HepG2 (cell line): ENCODE measurements at regions not wholly inside any gene's neighbourhood (a gene's known extent, or its start where the extent isn't known, plus 50 kb on each side); places are given as distances from the start of the nearest gene placed in this dataset.

ENCODE experiments used
- ATAC-seq: fragments of 200-7000 bp; cut with Tn5 transposase; 3 replicates; pipeline ENCODE4 v1.9.1; 2020; ENCODE audit warnings: mild to moderate bottlenecking, moderate library complexity
- BruUV-seq: library from RNA; stranded (reverse); fragments of 400-500 nt; replicated peaks from 2 replicates; lab custom pipeline; 2021; lab: Mats Ljungman, UMichigan
- CTCF ChIA-PET: fragments of 300-600 bp; formaldehyde crosslinking; extraction: SDS; loops from one replicate; lab custom pipeline; 2021; ENCODE audit warnings: low total read pairs, inconsistent platforms, low intra/inter-chr PET ratio; lab: Yijun Ruan, JAX
- POLR2A ChIA-PET: fragments of 350-600 bp; sonication (Branson Sonifier 250); formaldehyde crosslinking; loops from one replicate; lab custom pipeline; 2020; ENCODE audit warnings: antibody characterized with exemption, inconsistent platforms; lab: Yijun Ruan, JAX
- DNase-seq: peaks from one replicate; pipeline ENCODE4 v3.0.0-alpha.2; 2015; ENCODE audit warnings: low spot score
- FAIRE-seq: peaks from 3 replicates; lab custom pipeline; 2011; peaks lifted over from hg19 to GRCh38; lab: Jason Lieb, UNC
- H2AFZ ChIP-seq: one replicate; pipeline ENCODE4 v1.6.1; 2011; ENCODE audit warnings: low read length, inconsistent platforms
- H3K27ac ChIP-seq: fragments of 300-600 bp; 3 replicates; pipeline ENCODE4 v1.8.0; 2011; ENCODE audit warnings: mixed run types, mild to moderate bottlenecking, mixed read lengths, low read length, inconsistent platforms; ENCODE audit not compliant: insufficient read depth; ENCODE audit errors: extremely low read length
- H3K27me3 ChIP-seq, 2 experiments: fragments of 200-600 bp in 1 of 2; 2 replicates in 1 of 2; 3 replicates in 1 of 2; pipeline versions ENCODE4 v1.6.0 to v1.8.0; 2011; ENCODE audit warnings: low read length in 2 of 2, mild to moderate bottlenecking in 2 of 2, moderate library complexity in 2 of 2, inconsistent platforms in 1 of 2; ENCODE audit not compliant: insufficient read depth in 2 of 2, control insufficient read depth in 1 of 2
- H3K36me3 ChIP-seq, 2 experiments: fragments of 200-600 bp in 1 of 2; replicated peaks in 1 of 2; 2 replicates in 1 of 2; 3 replicates in 1 of 2; pipeline versions ENCODE4 v1.5.1 to v1.8.0; 2011; ENCODE audit warnings: low read length in 2 of 2, inconsistent platforms in 1 of 2; ENCODE audit not compliant: insufficient read depth in 2 of 2, control insufficient read depth in 1 of 2
- H3K4me1 ChIP-seq: 2 replicates; pipeline ENCODE4 v1.5.1; 2012; ENCODE audit warnings: low read length, inconsistent platforms; ENCODE audit not compliant: insufficient read depth
- H3K4me2 ChIP-seq: 2 replicates; pipeline ENCODE4 v1.6.0; 2011; ENCODE audit warnings: low read depth, low read length, inconsistent platforms
- H3K4me3 ChIP-seq, 3 experiments: fragments of 200-600 bp in 1 of 3; sonication (generic), shearing (Covaris generic) in 1 of 3; replicated peaks in 1 of 3; 2 replicates each; pipeline ENCODE4 v1.5.1; 2011 to 2016; ENCODE audit warnings: low read length in 3 of 3, inconsistent platforms in 2 of 3, low read depth in 2 of 3, mild to moderate bottlenecking in 2 of 3, control low read depth in 1 of 3, mixed read lengths in 1 of 3; ENCODE audit not compliant: insufficient read depth in 1 of 3
- H3K79me2 ChIP-seq: one replicate; pipeline ENCODE4 v1.6.1; 2011; ENCODE audit warnings: low read length, inconsistent platforms; ENCODE audit not compliant: insufficient read depth
- H3K9ac ChIP-seq: 2 replicates; pipeline ENCODE4 v1.6.0; 2011; ENCODE audit warnings: mild to moderate bottlenecking, low read depth, low read length, inconsistent platforms; ENCODE audit not compliant: insufficient read depth
- H3K9me3 ChIP-seq: 2 replicates; pipeline ENCODE4 v1.5.1; 2012; ENCODE audit warnings: mild to moderate bottlenecking, low read length
- H4K20me1 ChIP-seq: 2 replicates; pipeline ENCODE4 v1.6.0; 2011; ENCODE audit warnings: inconsistent platforms, mild to moderate bottlenecking, low read length, moderate library complexity; ENCODE audit not compliant: insufficient read depth
- ARHGAP35 ChIP-seq: sonication (generic); formaldehyde crosslinking; IDR thresholded peaks from 2 replicates; pipeline ENCODE4 v1.9.0; 2022; ENCODE audit warnings: mild to moderate bottlenecking, inconsistent platforms, moderate library complexity, missing genetic modification reagents, borderline replicate concordance
- FOXA1 ChIP-seq, 2 experiments: fragments of 450-650 bp in 1 of 2; sonication (generic) in 1 of 2; formaldehyde crosslinking in 1 of 2; IDR thresholded peaks; 2 replicates each; pipeline versions ENCODE4 v1.4.0 to v1.6.1; 2016 to 2020; ENCODE audit warnings: missing genetic modification reagents in 1 of 2
- FOXC1 ChIP-seq: sonication (generic); formaldehyde crosslinking; IDR thresholded peaks from 2 replicates; pipeline ENCODE4 v1.8.0; 2022; ENCODE audit warnings: mild to moderate bottlenecking, missing genetic modification reagents, borderline replicate concordance
- FOXP1 ChIP-seq, 2 experiments: fragments of 450-650 bp in 1 of 2; IDR thresholded peaks; 2 replicates each; pipeline ENCODE4 v1.6.1; 2017 to 2018; ENCODE audit warnings: antibody characterized with exemption in 1 of 2
- KLF15 ChIP-seq: sonication (generic); formaldehyde crosslinking; IDR thresholded peaks from 2 replicates; pipeline ENCODE4 v1.8.1; 2023; ENCODE audit warnings: borderline replicate concordance, mild to moderate bottlenecking, inconsistent platforms, missing genetic modification reagents, mixed read lengths
- KLF9 ChIP-seq: IDR thresholded peaks from 2 replicates; pipeline ENCODE4 v1.6.1; 2016; ENCODE audit warnings: low read depth
- MYC ChIP-seq: sonication (generic); formaldehyde crosslinking; IDR thresholded peaks from 2 replicates; pipeline ENCODE4 v1.9.0; 2021; ENCODE audit warnings: missing genetic modification reagents, borderline replicate concordance
- MYNN ChIP-seq: sonication (generic); formaldehyde crosslinking; IDR thresholded peaks from 2 replicates; pipeline ENCODE4 v1.4.0; 2020; ENCODE audit warnings: mild to moderate bottlenecking, low read depth, missing genetic modification reagents
- NFIB ChIP-seq: sonication (generic); formaldehyde crosslinking; IDR thresholded peaks from 2 replicates; pipeline ENCODE4 v1.9.0; 2021; ENCODE audit warnings: missing genetic modification reagents, mild to moderate bottlenecking, borderline replicate concordance
- NR2F1 ChIP-seq, 2 experiments: fragments of 450-650 bp in 1 of 2; formaldehyde crosslinking in 1 of 2; IDR thresholded peaks; 2 replicates each; pipeline versions ENCODE4 v1.5.0 to v1.6.1; 2016 to 2020; ENCODE audit warnings: mild to moderate bottlenecking in 1 of 2, missing compliant biosample characterization in 1 of 2, missing genetic modification reagents in 1 of 2, moderate library complexity in 1 of 2
- RAD21 ChIP-seq: fragments of 450-650 bp; formaldehyde crosslinking; IDR thresholded peaks from 2 replicates; pipeline ENCODE4 v1.5.0; 2020; ENCODE audit warnings: mild to moderate bottlenecking
- ZBTB3 ChIP-seq: sonication (generic); formaldehyde crosslinking; IDR thresholded peaks from 2 replicates; pipeline ENCODE4 v1.4.0; 2020; ENCODE audit warnings: low read depth, mild to moderate bottlenecking, moderate library complexity, missing genetic modification reagents, borderline replicate concordance
- ZNF564 ChIP-seq: sonication (generic); formaldehyde crosslinking; IDR thresholded peaks from 2 replicates; pipeline ENCODE4 v1.8.1; 2023; ENCODE audit warnings: mild to moderate bottlenecking, missing genetic modification reagents
- ZNF782 ChIP-seq: sonication (generic); formaldehyde crosslinking; IDR thresholded peaks from 2 replicates; pipeline ENCODE4 v1.4.0; 2020; ENCODE audit warnings: missing genetic modification reagents, mild to moderate bottlenecking, borderline replicate concordance
- ZNF792 ChIP-seq: IDR thresholded peaks from 2 replicates; pipeline ENCODE4 v1.6.1; 2016
- in situ Hi-C: cut with HindIII; loops from 2 replicates; pipeline ENCODE4 v1.10.0; 2017; ENCODE audit warnings: low pct_unique_long_range_greater_than_20kb; ENCODE audit not compliant: extremely low pct_ligation_motif_present
- intact Hi-C: fragments of 100-400 bp; cut with micrococcal nuclease; formaldehyde crosslinking; loops from one replicate; pipeline ENCODE4 v1.10.0; 2022; ENCODE audit not compliant: unreplicated experiment
- TF ChIP-seq, protein P1 (sequence below), 2 experiments: sonication (generic) in 1 of 2; formaldehyde crosslinking in 1 of 2; IDR thresholded peaks; 2 replicates each; pipeline versions ENCODE4 v1.5.1 to v1.6.1; 2011 to 2020; ENCODE audit warnings: borderline replicate concordance in 1 of 2, low read depth in 1 of 2, low read length in 1 of 2, mild to moderate bottlenecking in 1 of 2, missing genetic modification reagents in 1 of 2, moderate library complexity in 1 of 2
- TF ChIP-seq, protein P2 (sequence below): sonication (generic); formaldehyde crosslinking; IDR thresholded peaks from 2 replicates; pipeline ENCODE4 v1.4.0; 2020; ENCODE audit warnings: missing genetic modification reagents
- TF ChIP-seq, protein P3 (sequence below): sonication (generic); formaldehyde crosslinking; IDR thresholded peaks from 2 replicates; pipeline ENCODE4 v1.5.1; 2020; ENCODE audit warnings: mild to moderate bottlenecking, missing genetic modification reagents, moderate library complexity
- TF ChIP-seq, protein P4 (sequence below): sonication (generic); formaldehyde crosslinking; IDR thresholded peaks from 2 replicates; pipeline ENCODE4 v1.9.0; 2021; ENCODE audit warnings: missing genetic modification reagents, mild to moderate bottlenecking, borderline replicate concordance

DNA sequence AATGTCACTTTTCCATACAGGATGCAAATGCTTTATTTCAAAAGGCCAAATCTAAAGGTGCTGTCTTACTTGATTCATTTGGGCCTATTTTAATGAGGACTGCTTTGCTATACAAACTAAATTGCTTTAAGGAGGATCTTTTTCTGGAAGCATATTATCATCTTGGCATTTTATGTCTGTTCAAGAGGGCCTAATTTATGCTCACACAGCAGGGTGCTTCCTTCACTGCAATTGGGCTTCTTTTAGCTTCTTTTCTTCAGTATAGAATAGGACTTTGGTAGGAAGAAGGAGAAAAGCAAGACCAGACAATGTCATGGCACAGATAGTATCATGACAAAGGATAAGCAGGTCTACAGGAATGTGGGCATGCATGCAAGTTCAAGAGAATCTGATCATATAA is 222.4 kb upstream of the ANKRD50 start:
- Histone ChIP-seq H3K27ac (no peak overlapping the region), H3K4me2 (no peak overlapping the region), H3K4me1 (no peaks in the 10 kb centered on the region), H3K79me2 (no peaks in the 10 kb centered on the region), H3K36me3 (no peaks in the 10 kb centered on the region), H3K4me3 (no peak overlapping the region), H2AFZ (no peak overlapping the region), H3K9ac (no peak overlapping the region), H3K27me3 (no peaks in the 10 kb centered on the region), H3K9me3 (no peaks in the 10 kb centered on the region), H4K20me1 (no peaks in the 10 kb centered on the region)
- in situ Hi-C loops: no loop called here
- DNase-seq: no peak
- no peak for FAIRE-seq
- CTCF ChIA-PET: no interaction called here
- POLR2A ChIA-PET: no interaction called here
- BruUV-seq: no TSS peak
- ATAC-seq: no peak
- intact Hi-C loops: no loop called here
- TF ChIP-seq ZBTB3 (no peak), NR2F1 (CRISPR knock-in tag; IDR thresholded peaks at IDR 0.05) (no peak), ZNF564 (CRISPR knock-in tag) (no peak), FOXC1 (CRISPR knock-in tag) (no peak), NFIB (CRISPR knock-in tag) (no peak), FOXP1 (IDR thresholded peaks at IDR 0.05) (no peak), FOXP1 (CRISPR knock-in tag; IDR thresholded peaks at IDR 0.05) (no peak), FOXA1 (IDR thresholded peaks at IDR 0.05) (no peak), FOXA1 (CRISPR knock-in tag; IDR thresholded peaks at IDR 0.05) (no peak), KLF15 (CRISPR knock-in tag) (no peak), MYNN (CRISPR knock-in tag) (no peak), ZNF792 (CRISPR knock-in tag) (no peak), ZNF782 (CRISPR knock-in tag) (no peak), KLF9 (CRISPR knock-in tag) (no peak), ARHGAP35 (CRISPR knock-in tag) (no peak), RAD21 (no peak), MYC (CRISPR knock-in tag) (no peak)
- TF ChIP-seq, protein P1, sequence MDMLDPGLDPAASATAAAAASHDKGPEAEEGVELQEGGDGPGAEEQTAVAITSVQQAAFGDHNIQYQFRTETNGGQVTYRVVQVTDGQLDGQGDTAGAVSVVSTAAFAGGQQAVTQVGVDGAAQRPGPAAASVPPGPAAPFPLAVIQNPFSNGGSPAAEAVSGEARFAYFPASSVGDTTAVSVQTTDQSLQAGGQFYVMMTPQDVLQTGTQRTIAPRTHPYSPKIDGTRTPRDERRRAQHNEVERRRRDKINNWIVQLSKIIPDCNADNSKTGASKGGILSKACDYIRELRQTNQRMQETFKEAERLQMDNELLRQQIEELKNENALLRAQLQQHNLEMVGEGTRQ (IDR thresholded peaks at IDR 0.05; ENCODE audit: low read depth, low read length): no peak
- TF ChIP-seq, protein P1 (CRISPR knock-in tag; IDR thresholded peaks at IDR 0.05; ENCODE audit: borderline replicate concordance): no peak
- TF ChIP-seq, protein P2, sequence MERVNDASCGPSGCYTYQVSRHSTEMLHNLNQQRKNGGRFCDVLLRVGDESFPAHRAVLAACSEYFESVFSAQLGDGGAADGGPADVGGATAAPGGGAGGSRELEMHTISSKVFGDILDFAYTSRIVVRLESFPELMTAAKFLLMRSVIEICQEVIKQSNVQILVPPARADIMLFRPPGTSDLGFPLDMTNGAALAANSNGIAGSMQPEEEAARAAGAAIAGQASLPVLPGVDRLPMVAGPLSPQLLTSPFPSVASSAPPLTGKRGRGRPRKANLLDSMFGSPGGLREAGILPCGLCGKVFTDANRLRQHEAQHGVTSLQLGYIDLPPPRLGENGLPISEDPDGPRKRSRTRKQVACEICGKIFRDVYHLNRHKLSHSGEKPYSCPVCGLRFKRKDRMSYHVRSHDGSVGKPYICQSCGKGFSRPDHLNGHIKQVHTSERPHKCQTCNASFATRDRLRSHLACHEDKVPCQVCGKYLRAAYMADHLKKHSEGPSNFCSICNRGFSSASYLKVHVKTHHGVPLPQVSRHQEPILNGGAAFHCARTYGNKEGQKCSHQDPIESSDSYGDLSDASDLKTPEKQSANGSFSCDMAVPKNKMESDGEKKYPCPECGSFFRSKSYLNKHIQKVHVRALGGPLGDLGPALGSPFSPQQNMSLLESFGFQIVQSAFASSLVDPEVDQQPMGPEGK: no peak
- TF ChIP-seq, protein P3, sequence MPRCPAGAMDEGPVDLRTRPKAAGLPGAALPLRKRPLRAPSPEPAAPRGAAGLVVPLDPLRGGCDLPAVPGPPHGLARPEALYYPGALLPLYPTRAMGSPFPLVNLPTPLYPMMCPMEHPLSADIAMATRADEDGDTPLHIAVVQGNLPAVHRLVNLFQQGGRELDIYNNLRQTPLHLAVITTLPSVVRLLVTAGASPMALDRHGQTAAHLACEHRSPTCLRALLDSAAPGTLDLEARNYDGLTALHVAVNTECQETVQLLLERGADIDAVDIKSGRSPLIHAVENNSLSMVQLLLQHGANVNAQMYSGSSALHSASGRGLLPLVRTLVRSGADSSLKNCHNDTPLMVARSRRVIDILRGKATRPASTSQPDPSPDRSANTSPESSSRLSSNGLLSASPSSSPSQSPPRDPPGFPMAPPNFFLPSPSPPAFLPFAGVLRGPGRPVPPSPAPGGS (CRISPR knock-in tag): no peak
- TF ChIP-seq, protein P4, sequence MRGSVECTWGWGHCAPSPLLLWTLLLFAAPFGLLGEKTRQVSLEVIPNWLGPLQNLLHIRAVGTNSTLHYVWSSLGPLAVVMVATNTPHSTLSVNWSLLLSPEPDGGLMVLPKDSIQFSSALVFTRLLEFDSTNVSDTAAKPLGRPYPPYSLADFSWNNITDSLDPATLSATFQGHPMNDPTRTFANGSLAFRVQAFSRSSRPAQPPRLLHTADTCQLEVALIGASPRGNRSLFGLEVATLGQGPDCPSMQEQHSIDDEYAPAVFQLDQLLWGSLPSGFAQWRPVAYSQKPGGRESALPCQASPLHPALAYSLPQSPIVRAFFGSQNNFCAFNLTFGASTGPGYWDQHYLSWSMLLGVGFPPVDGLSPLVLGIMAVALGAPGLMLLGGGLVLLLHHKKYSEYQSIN (CRISPR knock-in tag): no peak
